SK-N-SH (cell line): ENCODE measurements at regions not wholly inside any gene's neighbourhood (a gene's known extent, or its start where the extent isn't known, plus 50 kb on each side); places are given as distances from the start of the nearest gene placed in this dataset.

Experiments used
- CHD2 ChIP-seq: fragments of 150-350 bp; IDR thresholded peaks from 2 replicates; pipeline ENCODE4 v1.6.1; 2018; ENCODE audit warnings: low read length; ENCODE audit not compliant: partially characterized antibody
- EZH2phosphoT487 ChIP-seq: fragments of 200-600 bp; sonication (generic); IDR thresholded peaks from 2 replicates; pipeline ENCODE4 v1.6.1; 2017; ENCODE audit warnings: low read depth, mixed run types, mild to moderate bottlenecking, antibody characterized with exemption, moderate library complexity, borderline replicate concordance
- FOSL2 ChIP-seq: IDR thresholded peaks from 2 replicates; pipeline ENCODE4 v1.4.0; 2012; ENCODE audit warnings: low read depth, mild to moderate bottlenecking, moderate library complexity, borderline replicate concordance
- FOXM1 ChIP-seq: IDR thresholded peaks from 2 replicates; pipeline ENCODE4 v1.4.0; 2012; ENCODE audit warnings: low read depth, mild to moderate bottlenecking
- MXI1 ChIP-seq: IDR thresholded peaks from 2 replicates; pipeline ENCODE4 v1.6.1; 2012; ENCODE audit warnings: mild to moderate bottlenecking, low read depth, low read length, improper control_type of control experiment
- NRF1 ChIP-seq: IDR thresholded peaks from 2 replicates; pipeline ENCODE4 v1.6.1; 2012; ENCODE audit warnings: low read depth, mild to moderate bottlenecking, low read length
- POLR2AphosphoS5 ChIP-seq: IDR thresholded peaks from 2 replicates; pipeline ENCODE4 v1.6.1; 2012; ENCODE audit warnings: low read depth, low read length
- TCF12 ChIP-seq: IDR thresholded peaks from 2 replicates; pipeline ENCODE4 v1.4.0; 2012
- TF ChIP-seq, protein P1 (sequence below): fragments of 200-600 bp; sonication (generic); IDR thresholded peaks from 2 replicates; pipeline ENCODE4 v1.6.1; 2017; ENCODE audit warnings: antibody characterized with exemption, mild to moderate bottlenecking, moderate library complexity
- TF ChIP-seq, protein P2 (sequence below): fragments of 150-350 bp; IDR thresholded peaks from 2 replicates; pipeline ENCODE4 v1.6.1; 2017; ENCODE audit warnings: antibody characterized with exemption, low read length, low read depth, borderline replicate concordance
- TF ChIP-seq, protein P3 (sequence below): IDR thresholded peaks from 2 replicates; pipeline ENCODE4 v1.6.1; 2012; ENCODE audit warnings: mild to moderate bottlenecking, low read depth, low read length, moderate library complexity
- TF ChIP-seq, protein P4 (sequence below): IDR thresholded peaks from 2 replicates; pipeline ENCODE4 v1.4.0; 2012; ENCODE audit warnings: low read depth, borderline replicate concordance

DNA sequence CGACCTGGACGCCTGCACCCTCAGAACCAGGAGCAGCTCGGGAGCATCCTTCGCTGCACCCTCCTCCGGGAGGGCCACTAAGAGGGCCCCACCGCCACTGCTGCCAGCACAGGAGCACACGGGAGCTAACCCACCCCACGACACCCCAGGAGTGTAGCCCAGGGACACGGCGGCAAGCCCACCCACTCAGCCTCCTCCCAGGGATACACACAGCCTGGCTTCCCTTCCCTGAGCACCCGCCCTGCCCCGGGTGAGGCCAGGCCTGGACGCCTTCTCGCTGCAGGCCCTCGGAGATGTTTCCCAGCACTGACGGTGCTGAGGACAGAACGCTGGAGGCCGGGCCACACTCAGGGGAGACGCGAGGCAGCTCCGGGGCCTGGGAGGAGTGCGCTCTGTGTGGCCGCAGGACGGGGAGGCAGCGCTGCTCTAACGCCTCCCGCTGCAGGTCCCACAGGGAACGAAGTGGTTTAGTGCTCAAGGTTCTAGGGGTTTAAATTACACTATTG lies 190.4 kb downstream of the BRD1 start:
- TF ChIP-seq, protein P1, sequence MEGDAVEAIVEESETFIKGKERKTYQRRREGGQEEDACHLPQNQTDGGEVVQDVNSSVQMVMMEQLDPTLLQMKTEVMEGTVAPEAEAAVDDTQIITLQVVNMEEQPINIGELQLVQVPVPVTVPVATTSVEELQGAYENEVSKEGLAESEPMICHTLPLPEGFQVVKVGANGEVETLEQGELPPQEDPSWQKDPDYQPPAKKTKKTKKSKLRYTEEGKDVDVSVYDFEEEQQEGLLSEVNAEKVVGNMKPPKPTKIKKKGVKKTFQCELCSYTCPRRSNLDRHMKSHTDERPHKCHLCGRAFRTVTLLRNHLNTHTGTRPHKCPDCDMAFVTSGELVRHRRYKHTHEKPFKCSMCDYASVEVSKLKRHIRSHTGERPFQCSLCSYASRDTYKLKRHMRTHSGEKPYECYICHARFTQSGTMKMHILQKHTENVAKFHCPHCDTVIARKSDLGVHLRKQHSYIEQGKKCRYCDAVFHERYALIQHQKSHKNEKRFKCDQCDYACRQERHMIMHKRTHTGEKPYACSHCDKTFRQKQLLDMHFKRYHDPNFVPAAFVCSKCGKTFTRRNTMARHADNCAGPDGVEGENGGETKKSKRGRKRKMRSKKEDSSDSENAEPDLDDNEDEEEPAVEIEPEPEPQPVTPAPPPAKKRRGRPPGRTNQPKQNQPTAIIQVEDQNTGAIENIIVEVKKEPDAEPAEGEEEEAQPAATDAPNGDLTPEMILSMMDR: no peak
- TF ChIP-seq CHD2 (no peak), NRF1 (no peak), TCF12 (no peak), POLR2AphosphoS5 (no peak), MXI1 (no peak), FOSL2 (no peak), EZH2phosphoT487 (no peak), FOXM1 (no peak)
- TF ChIP-seq, protein P2, sequence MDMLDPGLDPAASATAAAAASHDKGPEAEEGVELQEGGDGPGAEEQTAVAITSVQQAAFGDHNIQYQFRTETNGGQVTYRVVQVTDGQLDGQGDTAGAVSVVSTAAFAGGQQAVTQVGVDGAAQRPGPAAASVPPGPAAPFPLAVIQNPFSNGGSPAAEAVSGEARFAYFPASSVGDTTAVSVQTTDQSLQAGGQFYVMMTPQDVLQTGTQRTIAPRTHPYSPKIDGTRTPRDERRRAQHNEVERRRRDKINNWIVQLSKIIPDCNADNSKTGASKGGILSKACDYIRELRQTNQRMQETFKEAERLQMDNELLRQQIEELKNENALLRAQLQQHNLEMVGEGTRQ: no peak
- TF ChIP-seq, protein P3, sequence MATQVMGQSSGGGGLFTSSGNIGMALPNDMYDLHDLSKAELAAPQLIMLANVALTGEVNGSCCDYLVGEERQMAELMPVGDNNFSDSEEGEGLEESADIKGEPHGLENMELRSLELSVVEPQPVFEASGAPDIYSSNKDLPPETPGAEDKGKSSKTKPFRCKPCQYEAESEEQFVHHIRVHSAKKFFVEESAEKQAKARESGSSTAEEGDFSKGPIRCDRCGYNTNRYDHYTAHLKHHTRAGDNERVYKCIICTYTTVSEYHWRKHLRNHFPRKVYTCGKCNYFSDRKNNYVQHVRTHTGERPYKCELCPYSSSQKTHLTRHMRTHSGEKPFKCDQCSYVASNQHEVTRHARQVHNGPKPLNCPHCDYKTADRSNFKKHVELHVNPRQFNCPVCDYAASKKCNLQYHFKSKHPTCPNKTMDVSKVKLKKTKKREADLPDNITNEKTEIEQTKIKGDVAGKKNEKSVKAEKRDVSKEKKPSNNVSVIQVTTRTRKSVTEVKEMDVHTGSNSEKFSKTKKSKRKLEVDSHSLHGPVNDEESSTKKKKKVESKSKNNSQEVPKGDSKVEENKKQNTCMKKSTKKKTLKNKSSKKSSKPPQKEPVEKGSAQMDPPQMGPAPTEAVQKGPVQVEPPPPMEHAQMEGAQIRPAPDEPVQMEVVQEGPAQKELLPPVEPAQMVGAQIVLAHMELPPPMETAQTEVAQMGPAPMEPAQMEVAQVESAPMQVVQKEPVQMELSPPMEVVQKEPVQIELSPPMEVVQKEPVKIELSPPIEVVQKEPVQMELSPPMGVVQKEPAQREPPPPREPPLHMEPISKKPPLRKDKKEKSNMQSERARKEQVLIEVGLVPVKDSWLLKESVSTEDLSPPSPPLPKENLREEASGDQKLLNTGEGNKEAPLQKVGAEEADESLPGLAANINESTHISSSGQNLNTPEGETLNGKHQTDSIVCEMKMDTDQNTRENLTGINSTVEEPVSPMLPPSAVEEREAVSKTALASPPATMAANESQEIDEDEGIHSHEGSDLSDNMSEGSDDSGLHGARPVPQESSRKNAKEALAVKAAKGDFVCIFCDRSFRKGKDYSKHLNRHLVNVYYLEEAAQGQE: no peak
- TF ChIP-seq, protein P4, sequence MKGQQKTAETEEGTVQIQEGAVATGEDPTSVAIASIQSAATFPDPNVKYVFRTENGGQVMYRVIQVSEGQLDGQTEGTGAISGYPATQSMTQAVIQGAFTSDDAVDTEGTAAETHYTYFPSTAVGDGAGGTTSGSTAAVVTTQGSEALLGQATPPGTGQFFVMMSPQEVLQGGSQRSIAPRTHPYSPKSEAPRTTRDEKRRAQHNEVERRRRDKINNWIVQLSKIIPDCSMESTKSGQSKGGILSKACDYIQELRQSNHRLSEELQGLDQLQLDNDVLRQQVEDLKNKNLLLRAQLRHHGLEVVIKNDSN: no peak
